GM19397 (cell line): ENCODE measurements at regions not wholly inside any gene's neighbourhood (a gene's known extent, or its start where the extent isn't known, plus 50 kb on each side); places are given as distances from the start of the nearest gene placed in this dataset.

Experiments
- ATAC-seq: cut with Tn5 transposase; IDR thresholded peaks from one replicate; pipeline ENCODE4 v1.9.1; 2021; ENCODE audit warnings: mild to moderate bottlenecking, moderate library complexity; ENCODE audit not compliant: unreplicated experiment

DNA sequence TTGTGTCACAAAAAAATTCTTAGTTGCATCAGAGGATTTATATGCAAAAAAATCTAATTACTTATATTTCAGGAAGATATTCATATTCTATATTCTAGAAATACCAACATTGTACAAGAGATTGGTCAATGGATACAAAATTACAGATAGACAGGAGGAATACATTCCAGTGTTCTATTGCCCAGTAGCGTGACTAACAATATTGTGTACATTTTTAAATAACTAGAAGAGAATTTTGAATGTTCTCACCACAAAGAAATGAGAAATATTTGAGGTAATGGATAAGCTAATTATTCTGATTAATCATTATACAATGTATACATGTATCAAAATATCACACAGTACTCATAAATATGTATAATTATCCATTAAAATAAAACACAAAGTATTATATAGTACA, 253.3 kb downstream of the IPMK start:
- no peak for ATAC-seq

DNA sequence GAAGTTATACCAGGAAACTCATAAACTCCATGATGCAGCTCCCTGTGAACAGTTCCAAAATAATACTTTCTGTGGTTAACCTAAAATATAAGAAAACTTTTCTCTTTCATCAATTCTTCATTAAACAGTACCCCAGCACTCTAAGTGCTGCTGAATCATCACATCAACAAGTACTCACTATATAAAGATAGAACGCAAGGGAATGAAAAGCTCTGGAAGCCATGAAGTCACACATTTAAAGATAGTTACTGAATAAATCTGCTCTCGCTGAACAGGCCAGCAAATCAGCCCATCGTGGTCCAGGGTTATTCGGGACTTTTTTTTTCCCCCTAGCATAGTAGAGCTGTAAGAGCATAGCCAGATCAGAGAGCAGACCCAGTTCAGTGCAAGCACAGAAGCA, 254.3 kb downstream of the IPMK start:
- no peak for ATAC-seq

DNA sequence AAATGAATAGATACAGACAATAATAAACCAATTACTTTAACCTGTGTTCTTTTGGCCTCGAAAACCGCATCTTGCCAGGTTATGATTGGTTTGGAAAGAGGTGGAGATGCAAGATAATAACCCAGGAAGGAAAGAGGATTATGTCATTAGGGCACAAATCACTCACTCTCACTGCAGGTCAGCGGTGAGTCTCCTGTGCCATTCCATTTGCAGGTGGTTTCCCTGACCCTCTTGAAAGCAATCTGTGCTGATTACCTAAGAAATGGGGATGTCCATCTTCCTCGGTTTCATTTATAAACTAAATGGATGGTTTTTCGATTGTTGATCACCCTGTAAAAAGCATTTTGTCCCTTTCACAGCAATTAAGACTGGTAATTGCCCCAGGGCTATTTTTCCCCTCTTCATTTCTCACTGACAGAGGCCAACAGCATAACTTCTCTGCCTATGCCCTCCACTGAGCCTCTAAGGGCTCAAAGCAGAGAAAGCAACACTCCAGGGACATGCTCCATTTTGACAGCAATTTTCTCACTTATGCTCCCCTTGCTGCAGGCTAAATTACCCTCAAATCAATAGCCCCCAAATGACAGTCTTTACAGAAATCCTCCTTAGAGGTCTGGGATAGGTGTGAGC, 257.5 kb downstream of the IPMK start:
- no peak for ATAC-seq

- no peak for ATAC-seq
Observed at GRCh38 chr10:58003945-58004344, 263.7 kb downstream of the IPMK start.

GRCh38 chr10:58001159-58001558, 266.5 kb downstream of the IPMK start:
- no peak for ATAC-seq

DNA sequence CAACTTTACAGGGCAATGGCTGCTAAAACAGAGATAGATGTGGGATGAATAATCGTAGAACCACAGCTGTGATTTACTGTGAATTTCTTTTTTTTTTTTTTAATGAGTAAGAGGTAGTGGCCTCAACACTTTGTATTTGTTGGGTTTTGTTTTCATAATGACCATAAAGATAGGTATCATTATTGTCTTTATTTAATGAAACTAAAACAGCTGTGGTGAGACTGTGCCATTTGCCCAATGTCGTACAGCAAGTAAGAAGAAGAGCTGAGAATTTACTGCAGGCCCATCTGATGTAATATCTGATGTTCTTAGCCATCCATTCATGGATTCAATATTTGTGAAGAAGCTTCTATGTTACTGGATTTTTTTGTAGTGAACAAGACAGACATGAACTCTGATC, 271.2 kb downstream of the IPMK start:
- ATAC-seq: no peak

GRCh38 chr10:57993302-57993701, 274.4 kb downstream of the IPMK start:
- no peak for ATAC-seq

DNA sequence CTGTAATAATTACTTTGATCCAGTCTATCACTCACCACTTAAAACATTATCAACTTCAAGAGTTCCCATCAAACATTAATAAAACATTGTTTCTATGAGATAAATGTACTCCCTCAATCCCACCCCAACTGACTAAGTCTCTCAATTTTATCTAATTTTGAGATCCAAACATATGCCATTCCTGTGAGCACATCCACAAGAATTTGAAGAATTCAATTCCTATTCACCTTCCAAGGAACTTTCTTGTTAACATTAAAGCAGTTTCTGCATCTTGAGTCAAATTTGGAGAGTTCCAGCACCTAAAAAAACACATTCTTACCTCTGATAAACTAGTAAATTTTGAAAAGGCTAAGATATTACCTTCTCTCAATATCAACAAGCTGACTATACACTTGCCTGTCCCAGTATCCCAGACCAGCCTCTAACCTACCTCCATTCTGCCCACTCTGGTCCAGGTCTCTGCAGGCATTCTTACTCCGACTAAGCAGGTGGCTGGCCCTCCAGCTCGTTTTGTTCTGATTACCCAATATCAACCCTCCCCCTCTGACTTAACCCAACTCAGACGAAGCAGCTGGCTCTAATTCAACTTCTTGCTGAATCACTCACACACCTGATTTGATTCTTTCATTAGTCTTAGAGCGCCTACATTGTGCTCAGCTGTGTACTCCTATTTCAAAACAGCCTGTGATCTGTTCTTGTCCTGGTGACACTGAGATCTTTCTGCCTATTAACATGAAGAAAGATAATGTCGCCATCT, 275.2 kb downstream of the IPMK start:
- no peak for ATAC-seq

- ATAC-seq: no peak
Observed at GRCh38 chr10:57988964-57989363, 278.7 kb downstream of the IPMK start.

DNA sequence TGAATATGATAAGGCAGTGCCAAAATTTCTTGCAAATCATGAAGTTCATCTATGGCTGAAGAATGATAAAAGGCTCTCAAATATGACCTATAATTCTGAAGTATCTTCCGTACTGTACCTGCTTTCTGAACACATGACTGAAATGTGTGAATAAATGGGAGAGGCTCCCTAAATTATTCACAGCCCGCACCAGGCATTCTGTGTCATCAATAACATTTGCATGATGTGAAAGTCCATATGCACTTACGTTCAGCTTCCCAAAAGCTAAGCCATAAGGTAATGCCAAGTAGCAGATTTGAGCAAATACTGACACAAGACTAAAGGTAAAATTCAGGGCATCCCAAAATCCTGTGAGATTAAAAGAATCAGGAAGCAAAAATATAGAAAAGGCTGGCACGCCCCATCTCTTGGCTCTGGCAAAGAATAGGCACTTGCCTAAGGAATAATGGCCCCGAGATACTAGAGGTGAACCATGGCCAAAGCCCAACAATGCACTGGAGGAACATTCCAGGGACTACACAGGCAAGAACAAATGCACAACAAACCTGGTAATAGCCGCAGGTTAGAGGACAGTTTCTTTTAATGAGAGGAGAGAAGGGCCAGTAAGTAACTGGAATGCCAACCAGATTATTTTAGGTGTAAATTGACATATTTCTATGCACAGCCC, 280.5 kb downstream of the IPMK start:
- no peak for ATAC-seq

GRCh38 chr10:57986422-57986821, 281.3 kb downstream of the IPMK start:
- no peak for ATAC-seq

GRCh38 chr10:57983281-57983791, 284.4 kb downstream of the IPMK start:
- ATAC-seq: no peak

GRCh38 chr10:57982091-57982490, 285.6 kb downstream of the IPMK start:
- ATAC-seq: no peak

DNA sequence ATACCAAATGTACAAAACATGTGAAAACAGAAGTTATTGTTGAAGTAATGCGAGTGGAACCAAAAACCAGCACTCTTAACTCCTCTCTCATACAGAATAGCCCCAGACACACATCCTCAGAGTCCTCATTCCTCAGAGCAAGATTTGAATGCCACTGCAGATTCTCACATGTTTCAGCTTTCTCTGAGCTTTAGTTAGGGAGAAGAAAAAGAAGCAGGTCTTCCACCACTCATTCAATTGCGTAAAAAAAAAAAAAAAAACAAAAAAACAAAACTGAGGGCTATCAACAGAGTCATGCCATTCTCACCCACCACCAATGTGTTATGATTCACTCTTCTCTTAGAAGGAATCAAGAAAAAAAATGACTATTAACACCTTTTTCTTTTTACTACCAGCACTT, 287.7 kb downstream of the IPMK start:
- no peak for ATAC-seq

- no peak for ATAC-seq
Observed at GRCh38 chr10:57979491-57979890, 288.2 kb downstream of the IPMK start.

GRCh38 chr10:57977262-57977661, 290.4 kb downstream of the IPMK start:
- ATAC-seq: no peak

GRCh38 chr10:57973451-57973850, 294.2 kb downstream of the IPMK start:
- no peak for ATAC-seq

GRCh38 chr10:57972783-57973182, 294.9 kb downstream of the IPMK start:
- no peak for ATAC-seq

- no peak for ATAC-seq
Observed at GRCh38 chr10:57968328-57969016, 299.2 kb downstream of the IPMK start.

DNA sequence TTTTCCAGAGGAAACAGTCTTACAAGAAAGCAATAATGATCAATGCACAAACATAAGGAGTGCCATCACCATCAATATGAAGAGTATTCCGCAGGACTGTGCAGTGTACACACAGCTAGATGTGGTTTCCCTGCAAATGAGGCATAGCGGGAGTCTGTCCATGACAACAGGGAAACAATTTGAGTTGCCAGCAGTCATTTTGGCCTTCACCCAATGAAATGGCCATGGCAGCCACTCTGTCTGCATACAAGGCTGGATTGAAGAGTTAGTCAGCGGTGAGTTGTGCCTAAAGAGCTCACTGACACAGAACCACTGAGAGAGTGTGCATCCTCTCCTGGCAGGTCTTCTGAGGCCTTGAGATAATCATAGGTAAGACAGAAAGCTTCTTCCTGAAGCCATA, 303.3 kb downstream of the IPMK start:
- ATAC-seq: no peak

- no peak for ATAC-seq
Observed at GRCh38 chr10:57963546-57963945, 304.1 kb downstream of the IPMK start.
